GM06990 (cell line): ENCODE measurements at regions not wholly inside any gene's neighbourhood (a gene's known extent, or its start where the extent isn't known, plus 50 kb on each side); places are given as distances from the start of the nearest gene placed in this dataset.

ENCODE experiments used
- DNase-seq: peaks from one replicate; pipeline ENCODE4 v3.0.0-alpha.2; 2011; ENCODE audit not compliant: insufficient read length; ENCODE audit errors: extremely low read depth
- H3K27me3 ChIP-seq: replicated peaks from 2 replicates; pipeline ENCODE4 v1.6.0; 2011; ENCODE audit warnings: low read length; ENCODE audit not compliant: control insufficient read depth, insufficient read depth
- H3K36me3 ChIP-seq: 2 replicates; pipeline ENCODE4 v1.5.1; 2011; ENCODE audit warnings: low read length; ENCODE audit not compliant: control insufficient read depth, insufficient read depth
- H3K4me3 ChIP-seq: replicated peaks from 2 replicates; pipeline ENCODE4 v1.5.1; 2011; ENCODE audit warnings: low read depth, mild to moderate bottlenecking, control low read depth, low read length
- TF ChIP-seq, protein P1 (sequence below): IDR thresholded peaks from 2 replicates; pipeline ENCODE4 v1.5.1; 2011; ENCODE audit warnings: low read length, control low read depth, mild to moderate bottlenecking, inconsistent platforms; ENCODE audit not compliant: insufficient read depth, poor library complexity, severe bottlenecking

DNA sequence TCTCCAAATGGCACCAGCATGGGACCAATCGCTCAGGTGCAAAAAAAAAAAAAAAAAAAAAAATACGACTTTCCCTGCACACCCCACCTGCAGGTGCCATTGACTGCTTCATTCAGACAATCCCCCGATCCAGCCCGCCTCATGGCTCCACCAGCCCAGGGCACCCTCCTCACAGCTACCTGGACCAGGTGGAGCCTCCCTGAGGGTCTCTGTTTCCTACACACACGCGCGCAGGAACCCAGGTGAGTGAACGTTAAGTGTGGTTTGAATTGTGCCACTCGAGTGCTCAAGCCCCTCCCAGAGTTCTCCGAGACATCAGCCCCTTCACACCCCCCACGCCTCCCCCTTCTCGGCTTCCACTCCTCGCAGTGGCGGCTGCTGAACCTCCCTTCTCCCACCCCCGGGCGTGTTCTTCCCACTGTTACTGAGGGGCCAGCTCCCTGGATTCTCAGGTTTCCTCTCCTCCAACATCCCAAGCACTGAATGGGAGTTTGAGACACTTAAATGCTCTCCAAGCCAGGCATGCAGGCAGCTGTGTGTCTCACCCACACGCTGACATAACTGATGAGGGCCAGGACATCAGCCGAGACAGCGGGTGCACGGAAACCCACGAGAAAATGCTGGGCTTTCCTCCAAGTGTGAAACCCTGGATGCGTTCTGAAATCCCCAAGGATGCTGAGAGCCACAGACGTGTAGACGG is 88.8 kb upstream of the SNTG2 start:
- DNase-seq, result no peak

DNA sequence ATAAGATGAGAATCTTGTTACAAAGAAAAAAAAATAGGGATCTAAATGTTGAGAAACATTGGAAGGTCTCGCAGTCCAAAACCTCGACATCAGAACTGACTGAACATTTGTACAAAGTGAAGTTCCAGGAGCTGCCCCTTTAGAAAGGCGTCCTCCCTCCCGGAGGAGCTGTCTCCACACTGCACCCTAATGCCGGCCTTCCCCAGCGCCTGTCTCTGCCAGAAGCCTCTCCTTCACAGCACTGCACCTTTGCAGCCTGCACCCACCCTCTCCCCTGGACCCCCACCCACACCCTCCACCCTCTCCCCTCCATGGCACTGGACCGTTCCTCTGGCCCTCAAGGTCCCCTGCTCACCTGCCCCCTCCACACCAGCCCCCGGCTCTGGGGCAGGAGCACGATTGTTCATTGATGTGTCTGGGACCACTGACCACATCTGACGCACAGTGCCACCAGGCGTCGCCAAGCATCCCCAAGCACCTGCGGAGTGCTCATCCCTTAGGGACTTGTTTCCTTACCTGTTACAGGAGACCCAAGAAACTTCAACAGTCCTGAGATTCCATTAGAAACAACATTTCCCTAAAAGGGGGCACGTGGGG is 90.3 kb upstream of the SNTG2 start:
- no peak overlapping the region for H3K4me3 ChIP-seq
- H3K36me3 ChIP-seq, result no peaks in the 10 kb centered on the region
- TF ChIP-seq, protein P1, sequence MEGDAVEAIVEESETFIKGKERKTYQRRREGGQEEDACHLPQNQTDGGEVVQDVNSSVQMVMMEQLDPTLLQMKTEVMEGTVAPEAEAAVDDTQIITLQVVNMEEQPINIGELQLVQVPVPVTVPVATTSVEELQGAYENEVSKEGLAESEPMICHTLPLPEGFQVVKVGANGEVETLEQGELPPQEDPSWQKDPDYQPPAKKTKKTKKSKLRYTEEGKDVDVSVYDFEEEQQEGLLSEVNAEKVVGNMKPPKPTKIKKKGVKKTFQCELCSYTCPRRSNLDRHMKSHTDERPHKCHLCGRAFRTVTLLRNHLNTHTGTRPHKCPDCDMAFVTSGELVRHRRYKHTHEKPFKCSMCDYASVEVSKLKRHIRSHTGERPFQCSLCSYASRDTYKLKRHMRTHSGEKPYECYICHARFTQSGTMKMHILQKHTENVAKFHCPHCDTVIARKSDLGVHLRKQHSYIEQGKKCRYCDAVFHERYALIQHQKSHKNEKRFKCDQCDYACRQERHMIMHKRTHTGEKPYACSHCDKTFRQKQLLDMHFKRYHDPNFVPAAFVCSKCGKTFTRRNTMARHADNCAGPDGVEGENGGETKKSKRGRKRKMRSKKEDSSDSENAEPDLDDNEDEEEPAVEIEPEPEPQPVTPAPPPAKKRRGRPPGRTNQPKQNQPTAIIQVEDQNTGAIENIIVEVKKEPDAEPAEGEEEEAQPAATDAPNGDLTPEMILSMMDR, result no peak
- DNase-seq, result no peak
- H3K27me3 ChIP-seq, result no peaks in the 10 kb centered on the region

More for the DNA sequence above, 88.8 kb upstream of the SNTG2 start:
- Histone ChIP-seq H3K36me3 (no peaks in the 10 kb centered on the region), H3K4me3 (no peak overlapping the region), H3K27me3 (no peaks in the 10 kb centered on the region)
- TF ChIP-seq, protein P1, result no peak

GRCh38 chr2:858646-859045 is 92.0 kb upstream of the SNTG2 start:
- TF ChIP-seq, protein P1, result no peak
- no peaks in the 10 kb centered on the region for H3K27me3 ChIP-seq
- DNase-seq, result no peak
- no peak overlapping the region for H3K4me3 ChIP-seq
- no peaks in the 10 kb centered on the region for H3K36me3 ChIP-seq

- TF ChIP-seq, protein P1, result no peak
- Histone ChIP-seq H3K36me3 (no peaks in the 10 kb centered on the region), H3K4me3 (no peak overlapping the region), H3K27me3 (no peaks in the 10 kb centered on the region)
- no peak for DNase-seq
These were observed 92.7 kb upstream of the SNTG2 start for GRCh38 chr2:857937-858336.

DNA sequence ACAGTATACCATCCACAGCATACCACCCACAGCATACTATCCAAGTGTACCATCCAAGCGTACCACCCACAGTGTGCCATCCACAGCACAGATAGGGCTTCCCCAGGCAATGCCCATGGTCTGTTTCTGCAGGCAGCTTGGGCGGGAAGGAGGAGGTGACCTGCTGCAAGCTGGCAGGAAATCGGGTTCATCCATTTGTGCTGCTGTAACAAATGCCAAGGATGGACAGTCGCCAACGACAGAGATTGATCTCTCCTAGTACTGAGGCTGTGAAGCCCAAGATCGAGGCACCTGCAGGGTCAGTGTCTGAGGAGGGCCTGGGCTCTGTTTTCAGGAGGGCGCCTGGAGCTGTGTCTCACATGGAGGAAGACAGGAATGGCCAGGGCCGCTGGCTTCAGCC is 93.6 kb upstream of the SNTG2 start:
- H3K36me3 ChIP-seq, result no peaks in the 10 kb centered on the region
- no peaks in the 10 kb centered on the region for H3K27me3 ChIP-seq
- TF ChIP-seq, protein P1, result no peak
- no peak overlapping the region for H3K4me3 ChIP-seq
- no peak for DNase-seq
